ENCODE measurements at regions not wholly inside any gene's neighbourhood (a gene's known extent, or its start where the extent isn't known, plus 50 kb on each side); places are given as distances from the start of the nearest gene placed in this dataset.

DNA sequence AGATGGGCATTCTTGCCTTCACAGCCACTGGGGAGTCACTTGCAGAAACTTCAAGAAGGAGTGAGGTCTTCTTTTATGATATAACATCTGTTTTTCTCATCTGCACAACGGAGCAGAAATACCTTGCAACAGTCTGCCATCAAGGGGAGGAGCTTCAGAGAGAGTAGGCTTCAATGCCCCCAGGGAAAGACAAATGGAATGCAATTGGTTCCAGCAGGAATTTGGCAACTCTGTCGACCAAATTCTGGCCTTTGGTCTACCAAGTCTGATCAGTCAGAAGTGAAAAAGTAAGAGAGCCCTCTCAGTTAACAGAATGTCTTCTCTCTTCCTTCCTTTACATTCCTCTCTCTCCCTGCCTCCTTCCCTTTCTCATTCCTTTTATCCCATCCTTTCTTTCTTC, 229.3 kb downstream of the IDS start:
- TF ChIP-seq, protein P1, sequence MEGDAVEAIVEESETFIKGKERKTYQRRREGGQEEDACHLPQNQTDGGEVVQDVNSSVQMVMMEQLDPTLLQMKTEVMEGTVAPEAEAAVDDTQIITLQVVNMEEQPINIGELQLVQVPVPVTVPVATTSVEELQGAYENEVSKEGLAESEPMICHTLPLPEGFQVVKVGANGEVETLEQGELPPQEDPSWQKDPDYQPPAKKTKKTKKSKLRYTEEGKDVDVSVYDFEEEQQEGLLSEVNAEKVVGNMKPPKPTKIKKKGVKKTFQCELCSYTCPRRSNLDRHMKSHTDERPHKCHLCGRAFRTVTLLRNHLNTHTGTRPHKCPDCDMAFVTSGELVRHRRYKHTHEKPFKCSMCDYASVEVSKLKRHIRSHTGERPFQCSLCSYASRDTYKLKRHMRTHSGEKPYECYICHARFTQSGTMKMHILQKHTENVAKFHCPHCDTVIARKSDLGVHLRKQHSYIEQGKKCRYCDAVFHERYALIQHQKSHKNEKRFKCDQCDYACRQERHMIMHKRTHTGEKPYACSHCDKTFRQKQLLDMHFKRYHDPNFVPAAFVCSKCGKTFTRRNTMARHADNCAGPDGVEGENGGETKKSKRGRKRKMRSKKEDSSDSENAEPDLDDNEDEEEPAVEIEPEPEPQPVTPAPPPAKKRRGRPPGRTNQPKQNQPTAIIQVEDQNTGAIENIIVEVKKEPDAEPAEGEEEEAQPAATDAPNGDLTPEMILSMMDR (IDR thresholded peaks at IDR 0.05), result no peak
- TF ChIP-seq EZH2 (IDR thresholded peaks at IDR 0.05), result no peak

Data from neural progenitor cell (in vitro differentiated cells).